22Rv1 (cell line): ENCODE measurements at regions not wholly inside any gene's neighbourhood (a gene's known extent, or its start where the extent isn't known, plus 50 kb on each side); places are given as distances from the start of the nearest gene placed in this dataset.

Experiments
- H3K27ac ChIP-seq: fragments of 450-650 bp; 2 replicates; pipeline ENCODE4 v1.5.1; 2017
- ZFX ChIP-seq: fragments of 450-650 bp; IDR thresholded peaks from 2 replicates; pipeline ENCODE4 v1.6.1; 2017; ENCODE audit warnings: antibody characterized with exemption, borderline replicate concordance
- TF ChIP-seq, protein P1 (sequence below): fragments of 450-650 bp; IDR thresholded peaks from 2 replicates; pipeline ENCODE4 v1.5.1; 2017; ENCODE audit warnings: mild to moderate bottlenecking

DNA sequence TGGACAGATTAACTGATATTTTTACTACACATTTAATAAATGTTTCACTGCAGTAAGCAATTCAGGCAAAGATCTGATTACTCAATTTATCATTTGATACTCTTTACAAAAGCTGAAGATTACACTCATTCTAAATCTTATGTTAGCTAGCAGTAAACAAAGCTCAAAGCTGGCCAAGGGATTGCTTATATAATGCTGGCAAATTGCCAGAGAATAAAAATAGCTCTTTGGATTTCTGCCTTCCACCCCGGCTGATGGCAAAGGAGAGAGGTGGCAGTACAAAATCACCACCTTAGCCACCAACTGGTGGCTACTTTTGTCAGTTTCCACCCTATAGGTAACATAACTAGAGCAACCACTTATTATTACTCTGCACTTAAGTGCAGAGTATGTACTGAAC lies 320.5 kb downstream of the FSIP2 start:
- 0 out of 2 replicates have a peak overlapping the region, but pooled peaks have one; percentile 33 for H3K27ac ChIP-seq
- no peak for TF ChIP-seq ZFX
- TF ChIP-seq, protein P1, sequence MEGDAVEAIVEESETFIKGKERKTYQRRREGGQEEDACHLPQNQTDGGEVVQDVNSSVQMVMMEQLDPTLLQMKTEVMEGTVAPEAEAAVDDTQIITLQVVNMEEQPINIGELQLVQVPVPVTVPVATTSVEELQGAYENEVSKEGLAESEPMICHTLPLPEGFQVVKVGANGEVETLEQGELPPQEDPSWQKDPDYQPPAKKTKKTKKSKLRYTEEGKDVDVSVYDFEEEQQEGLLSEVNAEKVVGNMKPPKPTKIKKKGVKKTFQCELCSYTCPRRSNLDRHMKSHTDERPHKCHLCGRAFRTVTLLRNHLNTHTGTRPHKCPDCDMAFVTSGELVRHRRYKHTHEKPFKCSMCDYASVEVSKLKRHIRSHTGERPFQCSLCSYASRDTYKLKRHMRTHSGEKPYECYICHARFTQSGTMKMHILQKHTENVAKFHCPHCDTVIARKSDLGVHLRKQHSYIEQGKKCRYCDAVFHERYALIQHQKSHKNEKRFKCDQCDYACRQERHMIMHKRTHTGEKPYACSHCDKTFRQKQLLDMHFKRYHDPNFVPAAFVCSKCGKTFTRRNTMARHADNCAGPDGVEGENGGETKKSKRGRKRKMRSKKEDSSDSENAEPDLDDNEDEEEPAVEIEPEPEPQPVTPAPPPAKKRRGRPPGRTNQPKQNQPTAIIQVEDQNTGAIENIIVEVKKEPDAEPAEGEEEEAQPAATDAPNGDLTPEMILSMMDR: no peak

DNA sequence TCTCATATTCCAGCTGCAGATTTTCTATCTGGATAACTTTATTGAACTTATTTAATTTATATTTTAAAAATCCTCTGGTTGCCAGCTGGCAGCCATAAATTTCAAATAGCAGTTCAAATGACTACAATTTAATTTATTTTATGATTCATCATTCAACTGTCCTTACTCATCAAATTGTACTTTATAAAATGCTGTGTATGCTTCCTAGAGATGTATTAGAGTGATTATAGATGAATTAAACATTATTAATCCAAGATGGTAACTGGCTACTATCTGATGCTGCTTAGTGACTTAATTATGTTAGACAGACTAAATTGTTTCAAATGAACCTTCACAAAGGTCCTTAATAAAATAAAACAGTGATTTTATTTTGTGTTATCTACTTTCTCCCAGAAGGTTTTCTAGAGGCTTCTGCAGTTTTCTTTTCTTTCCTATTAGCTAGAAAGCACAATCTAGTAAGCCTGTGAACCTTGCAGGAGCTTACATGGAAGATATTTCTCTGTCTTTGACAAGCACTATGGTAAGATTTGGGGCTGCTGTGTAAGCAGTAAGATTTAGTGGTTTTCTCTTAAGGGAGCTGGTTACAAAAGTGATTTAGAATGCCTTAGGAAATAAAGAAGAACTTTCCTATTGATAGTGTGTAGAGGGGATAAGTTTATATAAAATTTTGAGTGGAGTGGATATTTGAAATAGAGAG lies 322.3 kb downstream of the FSIP2 start:
- H3K27ac ChIP-seq: no peak overlapping the region
- no peak for TF ChIP-seq ZFX
- TF ChIP-seq, protein P1: no peak

DNA sequence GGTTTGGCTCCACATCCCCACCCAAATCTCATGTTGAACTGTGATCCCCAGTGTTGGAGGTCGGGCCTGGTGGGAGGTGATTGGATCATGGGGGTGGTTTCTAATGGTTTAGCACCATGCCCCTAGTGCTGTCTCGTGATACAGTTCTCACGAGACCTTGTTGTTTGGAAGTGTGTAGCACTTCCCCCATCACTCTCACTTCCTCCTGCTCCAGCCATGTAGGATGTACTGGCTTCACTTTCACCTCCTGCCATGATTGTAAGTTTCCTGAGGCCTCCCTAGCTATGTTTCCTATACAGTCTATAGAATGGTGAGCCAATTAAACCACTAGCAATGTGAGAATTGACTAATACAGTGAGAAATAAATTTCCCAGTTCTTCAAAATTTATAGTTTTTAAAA lies 325.9 kb downstream of the FSIP2 start:
- H3K27ac ChIP-seq: no peak overlapping the region
- TF ChIP-seq, protein P1: no peak
- TF ChIP-seq ZFX: no peak

DNA sequence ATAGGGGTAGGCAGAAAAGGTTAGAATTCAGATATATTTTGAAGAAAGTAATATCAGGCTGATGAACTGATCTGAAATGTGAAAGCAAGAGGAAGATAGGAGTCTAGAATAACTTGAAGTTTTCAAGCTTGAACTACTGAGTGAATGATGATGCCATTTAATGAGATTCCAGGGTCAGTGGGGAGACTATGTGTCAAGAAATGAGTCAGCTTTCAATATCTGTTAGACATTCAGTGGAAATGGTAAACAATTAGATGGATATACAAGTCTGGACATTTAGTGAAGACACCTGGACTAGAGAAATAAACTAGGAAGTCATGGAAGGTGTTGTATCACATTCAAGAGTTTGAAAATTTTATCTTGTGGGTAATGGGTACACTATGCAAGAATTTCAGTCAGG lies 326.9 kb downstream of the FSIP2 start:
- no peak for TF ChIP-seq ZFX
- TF ChIP-seq, protein P1: no peak
- no peak overlapping the region for H3K27ac ChIP-seq

DNA sequence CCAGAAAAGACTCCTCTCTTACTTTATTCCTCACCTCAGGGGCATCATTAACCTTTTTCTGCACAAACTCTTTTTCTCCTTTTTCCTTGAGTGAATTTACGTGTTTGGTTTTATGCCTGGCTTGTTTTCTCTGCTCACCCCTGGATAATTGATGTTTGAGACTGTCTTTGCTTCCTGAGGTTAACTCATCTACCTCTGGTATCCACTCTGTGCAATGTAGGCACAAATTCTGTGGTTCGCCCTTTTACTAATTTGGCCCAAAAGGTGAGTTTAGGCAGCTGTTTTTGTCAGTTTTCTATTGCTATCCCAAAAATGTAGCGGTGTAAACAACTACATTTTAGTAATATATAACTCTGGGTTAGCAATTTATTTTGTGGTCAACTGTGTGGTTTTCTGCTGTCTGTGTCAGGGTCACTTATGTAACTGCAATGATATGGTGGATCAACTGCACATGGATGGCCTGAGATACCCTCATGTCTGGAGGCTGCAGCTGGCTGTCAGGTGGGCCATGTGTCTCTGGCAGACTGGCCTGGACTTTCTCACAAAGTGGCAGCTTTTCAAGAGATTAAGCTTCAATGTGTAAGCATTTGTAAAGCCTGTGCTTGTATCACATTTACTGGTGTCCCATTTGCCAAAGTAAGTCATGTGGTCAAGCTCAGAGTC lies 329.7 kb downstream of the FSIP2 start:
- no peak overlapping the region for H3K27ac ChIP-seq
- TF ChIP-seq, protein P1: no peak
- no peak for TF ChIP-seq ZFX

DNA sequence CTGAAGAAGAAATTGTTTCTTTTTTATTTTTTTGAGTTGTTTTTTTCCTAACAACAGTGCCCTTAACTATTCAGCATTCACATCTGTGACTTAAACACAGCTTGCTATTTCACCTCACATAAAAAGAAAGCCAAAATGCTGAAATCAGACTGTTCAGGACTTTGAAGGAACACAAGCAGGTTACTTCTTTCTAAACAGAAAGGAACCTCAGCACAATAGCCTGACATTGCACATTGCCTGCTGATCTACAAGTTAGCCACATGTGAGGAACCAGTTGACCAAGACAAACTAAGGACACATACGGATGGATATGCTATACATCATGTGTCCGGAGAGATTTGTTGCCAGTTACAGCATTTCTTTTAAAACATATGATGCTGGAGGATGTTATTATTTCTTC lies 331.1 kb downstream of the FSIP2 start:
- no peak overlapping the region for H3K27ac ChIP-seq
- TF ChIP-seq, protein P1: no peak
- no peak for TF ChIP-seq ZFX

DNA sequence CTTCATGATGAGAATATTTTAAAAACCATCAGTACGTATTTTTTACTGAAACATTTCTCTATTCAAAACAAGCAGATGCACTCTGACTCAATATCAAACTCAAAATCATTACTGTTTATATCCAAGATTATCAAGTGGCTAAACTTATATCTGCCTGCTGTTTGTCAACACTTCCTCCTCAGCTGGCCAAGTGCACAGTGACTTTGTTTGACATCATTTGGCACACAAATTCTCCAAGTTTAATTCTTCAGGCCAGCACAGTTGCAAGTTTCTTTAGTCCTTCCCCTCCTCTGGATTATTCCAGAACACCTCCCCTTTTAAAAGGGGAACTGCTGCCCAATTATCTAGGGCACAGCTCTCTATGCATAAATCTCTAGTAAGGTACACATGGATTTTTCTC lies 346.6 kb downstream of the FSIP2 start:
- no peak for TF ChIP-seq ZFX
- TF ChIP-seq, protein P1: no peak
- H3K27ac ChIP-seq: no peak overlapping the region
